Heart left ventricle (tissue), 16 donors: ENCODE measurements at regions not wholly inside any gene's neighbourhood (a gene's known extent, or its start where the extent isn't known, plus 50 kb on each side); places are given as distances from the start of the nearest gene placed in this dataset.

ENCODE experiments used
- ATAC-seq, 4 donors: fragments of 200-7000 bp; cut with Tn5 transposase; one replicate each; pipeline ENCODE4 v1.9.1; 2020 to 2022; ENCODE audit warnings: moderate library complexity in 4 of 4, mild to moderate bottlenecking in 3 of 4, moderate number of reproducible peaks in 1 of 4
- DNase-seq, 5 donors: peaks; one replicate each; pipeline ENCODE4 v3.0.0-alpha.2; 2020
- H3K27ac ChIP-seq, 12 donors: fragments of 200-600 bp; sonication (generic) in 4 of 12; one replicate each; pipeline versions ENCODE4 v1.5.0 to v1.8.0; 2016 to 2022; ENCODE audit warnings: mild to moderate bottlenecking in 2 of 12
- H3K27me3 ChIP-seq, 9 donors: fragments of 200-600 bp; sonication (generic) in 2 of 9; one replicate each; pipeline versions ENCODE4 v1.5.1 to v1.8.0; 2016 to 2022; ENCODE audit warnings: mild to moderate bottlenecking in 3 of 9
- H3K36me3 ChIP-seq, 9 donors: fragments of 200-600 bp; sonication (generic) in 2 of 9; one replicate each; pipeline versions ENCODE4 v1.5.0 to v1.8.0; 2018 to 2022; ENCODE audit warnings: mild to moderate bottlenecking in 2 of 9
- H3K4me1 ChIP-seq, 12 donors: fragments of 200-600 bp; sonication (generic) in 4 of 12; one replicate each; pipeline versions ENCODE4 v1.5.0 to v1.8.0; 2016 to 2022; ENCODE audit warnings: mild to moderate bottlenecking in 3 of 12
- H3K4me3 ChIP-seq, 12 donors: fragments of 200-600 bp; sonication (generic) in 4 of 12; one replicate each; pipeline versions ENCODE4 v1.5.0 to v1.8.0; 2017 to 2022; ENCODE audit warnings: mild to moderate bottlenecking in 9 of 12, moderate library complexity in 4 of 12
- H3K9me3 ChIP-seq, 12 donors: fragments of 200-600 bp; sonication (generic) in 4 of 12; one replicate each; pipeline versions ENCODE4 v1.5.0 to v1.8.0; 2016 to 2022; ENCODE audit warnings: mild to moderate bottlenecking in 1 of 12
- POLR2A ChIP-seq, 2 donors: fragments of 450-650 bp; IDR thresholded peaks; one replicate each; pipeline ENCODE4 v1.6.1; 2017; ENCODE audit warnings: antibody characterized with exemption in 2 of 2, mild to moderate bottlenecking in 2 of 2, moderate library complexity in 2 of 2
- whole genome bisulfite sequencing, 4 donors: extraction: QIAGEN DNeasy Blood & Tissue Kit in 2 of 4; methylation state at CpG; one replicate each; pipeline versions ENCODE4 v1.1.5 to v1.1.7; 2013 to 2018; 5-methylcytosine and 5-hydroxymethylcytosine counted together
- intact Hi-C, 10 donors: fragments of 100-400 bp; cut with DNase I; formaldehyde crosslinking; loops; one replicate each; pipeline versions ENCODE4 v1.11.1 to v1.14.2; 2022
- TF ChIP-seq, protein P1 (sequence below), 12 donors: fragments of 200-600 bp; sonication (generic) in 4 of 12; IDR thresholded peaks; one replicate each; pipeline versions ENCODE4 v1.5.0 to v1.8.0; 2018 to 2022; ENCODE audit warnings: antibody characterized with exemption in 12 of 12, mild to moderate bottlenecking in 5 of 12
- donor health status: ischemic (EF 13 %, LVEDD 7.1; RV severe dilation, severe dysfunction).
- donor health status: healthy with polysubstance abuse.
- donor health status: DM: no; HTN: yes; CAD: no.
- donor health status: DM: no; HTN: no; CAD: no.
- donor health status: ischemic (EF 25% LVEDD 6.9; RV normal size, moderate dysfunction).
- donor health status: ischemic (EF 25% LVEDD 5.7; RV mildly dilated, moderate dysfunction).
- donor health status: healthy.
- donor health status: DM: yes; HTN: yes; CAD: no.
- donor health status: ischemic (EF 35%, LVEDD 5.7; RV mildly dilated, moderate dysfunction).
- donor health status: nonischemic (EF 11% LVEDD 7.7; RV severe dilation, severe dysfunction).
- donor health status: DM: yes; HTN: yes; CAD: no.
- donor health status: PGD.
- donor health status: ischemic (EF 29% LVEDD 5.4; RV normal size, mild dysfunction).
- donor health status: nonischemic (EF 23%, LVEDD 6.1; RV moderate dilation, normal function).

DNA sequence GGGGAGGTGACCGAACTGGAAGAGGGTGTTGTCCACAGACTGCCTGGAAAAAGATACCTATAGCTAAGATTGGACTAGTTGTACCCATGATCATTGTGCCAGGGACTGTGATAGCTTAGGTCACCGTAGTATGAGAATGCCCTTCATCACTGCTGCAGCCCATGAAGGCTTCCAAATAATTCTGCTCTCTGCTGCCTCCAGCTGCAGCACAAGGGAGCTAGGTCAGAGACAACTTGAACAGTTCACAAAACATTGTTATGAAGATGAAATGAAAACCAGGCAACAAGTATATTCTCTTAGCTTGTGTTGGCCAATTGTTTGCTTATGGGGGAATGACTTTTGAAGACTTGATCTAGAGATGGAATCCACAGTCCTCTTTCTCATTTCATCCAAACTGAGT, 246.7 kb downstream of the MRPL39 start:
- ATAC-seq (no peak), DNase-seq (no peak)
- intact Hi-C loops, result no loop called here
- WGBS, 4 donors, result 64 to 82% (median 77%) methylated on average over 2 of the region's 2 CpGs
- H3K27ac ChIP-seq, result no peak overlapping the region
- no peak for TF ChIP-seq POLR2A (IDR thresholded peaks at IDR 0.05)
- TF ChIP-seq, protein P1, sequence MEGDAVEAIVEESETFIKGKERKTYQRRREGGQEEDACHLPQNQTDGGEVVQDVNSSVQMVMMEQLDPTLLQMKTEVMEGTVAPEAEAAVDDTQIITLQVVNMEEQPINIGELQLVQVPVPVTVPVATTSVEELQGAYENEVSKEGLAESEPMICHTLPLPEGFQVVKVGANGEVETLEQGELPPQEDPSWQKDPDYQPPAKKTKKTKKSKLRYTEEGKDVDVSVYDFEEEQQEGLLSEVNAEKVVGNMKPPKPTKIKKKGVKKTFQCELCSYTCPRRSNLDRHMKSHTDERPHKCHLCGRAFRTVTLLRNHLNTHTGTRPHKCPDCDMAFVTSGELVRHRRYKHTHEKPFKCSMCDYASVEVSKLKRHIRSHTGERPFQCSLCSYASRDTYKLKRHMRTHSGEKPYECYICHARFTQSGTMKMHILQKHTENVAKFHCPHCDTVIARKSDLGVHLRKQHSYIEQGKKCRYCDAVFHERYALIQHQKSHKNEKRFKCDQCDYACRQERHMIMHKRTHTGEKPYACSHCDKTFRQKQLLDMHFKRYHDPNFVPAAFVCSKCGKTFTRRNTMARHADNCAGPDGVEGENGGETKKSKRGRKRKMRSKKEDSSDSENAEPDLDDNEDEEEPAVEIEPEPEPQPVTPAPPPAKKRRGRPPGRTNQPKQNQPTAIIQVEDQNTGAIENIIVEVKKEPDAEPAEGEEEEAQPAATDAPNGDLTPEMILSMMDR (IDR thresholded peaks at IDR 0.05), result peak in 1 of 12 donors; percentile 5
- no peaks in the 10 kb centered on the region for H3K9me3 ChIP-seq
- H3K4me3 ChIP-seq, result no peak overlapping the region
- H3K36me3 ChIP-seq, result no peaks in the 10 kb centered on the region
- H3K4me1 ChIP-seq, result no peaks in the 10 kb centered on the region
- H3K27me3 ChIP-seq, result no peaks in the 10 kb centered on the region

DNA sequence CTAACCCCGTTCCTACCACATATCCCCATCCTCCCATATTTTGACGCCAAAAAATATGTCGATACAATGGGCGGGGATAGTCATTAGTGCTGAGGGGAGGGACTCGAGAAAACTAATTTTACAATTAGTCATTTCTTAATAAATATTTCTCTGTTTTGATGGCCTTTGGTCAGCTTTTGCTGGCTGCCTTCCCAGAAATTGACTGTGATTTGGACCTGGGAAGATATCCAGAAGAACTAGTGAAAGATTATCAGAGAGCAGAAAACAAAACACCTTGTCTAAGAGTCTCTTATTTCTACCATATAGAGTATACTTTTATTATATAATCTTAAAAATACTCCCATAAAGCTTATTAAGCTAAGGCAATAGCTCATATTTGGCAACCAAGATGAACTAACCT, 247.6 kb downstream of the MRPL39 start:
- intact Hi-C loops, result no loop called here
- TF ChIP-seq, protein P1 (IDR thresholded peaks at IDR 0.05), result no peak
- TF ChIP-seq POLR2A (IDR thresholded peaks at IDR 0.05), result no peak
- Histone ChIP-seq H3K4me1 (no peaks in the 10 kb centered on the region), H3K27me3 (no peaks in the 10 kb centered on the region), H3K4me3 (no peak overlapping the region), H3K9me3 (no peaks in the 10 kb centered on the region), H3K27ac (no peak overlapping the region), H3K36me3 (no peaks in the 10 kb centered on the region)
- WGBS, 4 donors, result 86 to 91% (median 88%) methylated on average over 5 of the region's 5 CpGs
- ATAC-seq, result no peak
- no peak for DNase-seq

DNA sequence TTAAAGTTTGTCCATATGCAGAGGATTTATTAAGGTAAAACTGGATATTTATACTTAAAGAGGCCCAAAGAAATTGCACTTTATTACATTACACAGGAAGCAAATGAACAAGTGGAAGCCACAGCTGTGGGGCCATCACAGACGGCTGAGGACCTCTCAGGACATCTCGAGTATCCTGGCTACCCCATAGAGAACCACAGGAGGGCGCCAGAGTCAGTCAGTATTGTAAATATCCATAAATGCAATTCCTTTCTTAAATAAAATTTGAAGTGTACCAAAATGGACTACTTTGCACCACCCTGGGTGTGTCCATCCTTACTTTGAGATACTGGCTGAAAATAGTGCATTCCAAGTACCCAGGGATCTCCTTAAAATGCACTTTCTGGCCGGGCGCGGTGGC, 257.2 kb downstream of the MRPL39 start:
- WGBS, 4 donors, result 67 to 69% (median 68%) methylated on average over 6 of the region's 6 CpGs
- Histone ChIP-seq H3K27me3 (peaks cover 0 to 3% (median 0%) of the 10 kb centered on the region in 9 donors), H3K36me3 (no peaks in the 10 kb centered on the region), H3K27ac (no peak overlapping the region), H3K4me3 (no peak overlapping the region), H3K9me3 (peaks cover 0 to 14% (median 0%) of the 10 kb centered on the region in 12 donors), H3K4me1 (no peaks in the 10 kb centered on the region)
- TF ChIP-seq, protein P1 (IDR thresholded peaks at IDR 0.05), result no peak
- no peak for TF ChIP-seq POLR2A (IDR thresholded peaks at IDR 0.05)
- no peak for DNase-seq
- intact Hi-C loops, result no loop called here
- ATAC-seq, result no peak

DNA sequence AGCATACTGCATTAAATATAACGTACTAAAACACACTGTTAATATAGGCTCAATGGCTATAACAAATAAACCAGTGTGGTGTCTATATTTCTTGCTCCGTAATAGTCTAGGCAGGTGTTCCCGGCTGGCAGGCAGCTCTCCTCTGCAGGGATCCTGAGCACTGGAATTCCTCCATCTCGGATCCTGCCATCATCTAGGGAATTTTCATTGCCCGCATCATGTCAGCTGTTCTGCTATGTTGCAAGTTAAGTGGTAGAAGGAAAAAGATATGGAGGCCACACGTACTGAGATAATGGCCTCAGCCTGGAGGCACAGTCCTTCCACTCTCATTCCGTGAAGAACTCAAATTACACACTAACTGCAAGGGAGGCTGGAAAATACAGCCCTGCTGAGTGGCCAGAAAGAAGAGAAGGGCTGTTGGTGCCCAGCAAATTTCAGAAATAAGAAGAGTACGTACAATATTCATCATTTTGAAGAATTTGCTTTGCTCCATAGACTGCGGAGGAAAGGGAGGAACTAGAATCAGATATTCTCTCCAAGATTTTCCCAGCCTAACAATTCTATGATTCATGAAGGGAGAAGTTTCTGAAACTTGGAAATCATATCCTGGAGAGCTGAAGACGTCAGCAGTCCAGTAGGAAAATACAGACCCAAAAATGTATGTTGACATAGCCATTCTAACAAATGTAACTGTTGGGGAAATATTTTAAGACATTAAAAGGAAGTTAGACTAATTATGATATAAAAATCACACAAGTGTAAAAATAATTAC, 263.3 kb downstream of the MRPL39 start:
- DNase-seq (no peak), ATAC-seq (no peak)
- Histone ChIP-seq H3K36me3 (no peaks in the 10 kb centered on the region), H3K4me1 (no peaks in the 10 kb centered on the region), H3K27me3 (peaks cover 0 to 3% (median 0%) of the 10 kb centered on the region in 9 donors), H3K27ac (no peak overlapping the region), H3K9me3 (peaks cover 0 to 14% (median 0%) of the 10 kb centered on the region in 12 donors), H3K4me3 (no peak overlapping the region)
- no peak for TF ChIP-seq POLR2A (IDR thresholded peaks at IDR 0.05)
- TF ChIP-seq, protein P1 (IDR thresholded peaks at IDR 0.05), result no peak
- intact Hi-C loops, result no loop called here
- WGBS, 4 donors, result 63 to 72% (median 68%) methylated on average over 10 of the region's 10 CpGs
